HEK293T (cell line): ENCODE measurements at regions not wholly inside any gene's neighbourhood (a gene's known extent, or its start where the extent isn't known, plus 50 kb on each side); places are given as distances from the start of the nearest gene placed in this dataset.

Source experiments
- CTCF ChIA-PET: fragments of 350-600 bp; formaldehyde crosslinking; extraction: SDS; loops from one replicate; lab custom pipeline; 2021; ENCODE audit warnings: antibody characterized with exemption, inconsistent platforms; lab: Yijun Ruan, JAX
- POLR2A ChIA-PET: fragments of 350-600 bp; formaldehyde crosslinking; extraction: SDS; loops from one replicate; lab custom pipeline; 2020; ENCODE audit warnings: antibody characterized with exemption, inconsistent platforms; lab: Yijun Ruan, JAX
- DNase-seq: peaks from one replicate; pipeline ENCODE4 v3.0.0; 2012; ENCODE audit warnings: mixed read lengths; ENCODE audit errors: extremely low spot score
- ARNT ChIP-seq: fragments of 450-650 bp; IDR thresholded peaks from 2 replicates; pipeline ENCODE4 v1.6.1; 2017; ENCODE audit warnings: mild to moderate bottlenecking
- BHLHE40 ChIP-seq: fragments of 450-650 bp; IDR thresholded peaks from 2 replicates; pipeline ENCODE4 v1.6.1; 2016; ENCODE audit warnings: mild to moderate bottlenecking, moderate library complexity, borderline replicate concordance
- CTBP1 ChIP-seq: fragments of 450-650 bp; IDR thresholded peaks from 2 replicates; pipeline ENCODE4 v1.6.1; 2016; ENCODE audit warnings: borderline replicate concordance
- ELF4 ChIP-seq: fragments of 450-650 bp; IDR thresholded peaks from 2 replicates; pipeline ENCODE4 v1.6.1; 2017; ENCODE audit warnings: antibody characterized with exemption
- FOXA1 ChIP-seq: fragments of 450-650 bp; IDR thresholded peaks from 2 replicates; pipeline ENCODE4 v1.6.1; 2016; ENCODE audit warnings: mild to moderate bottlenecking
- FOXK2 ChIP-seq: fragments of 450-650 bp; IDR thresholded peaks from 2 replicates; pipeline ENCODE4 v1.6.1; 2016; ENCODE audit warnings: mild to moderate bottlenecking
- FOXM1 ChIP-seq: fragments of 450-650 bp; IDR thresholded peaks from 2 replicates; pipeline ENCODE4 v1.6.1; 2017; ENCODE audit warnings: mild to moderate bottlenecking, borderline replicate concordance
- HDGF ChIP-seq: fragments of 450-650 bp; IDR thresholded peaks from 2 replicates; pipeline ENCODE4 v1.6.1; 2017; ENCODE audit warnings: antibody characterized with exemption, borderline replicate concordance
- L3MBTL2 ChIP-seq: fragments of 450-650 bp; conservative IDR thresholded peaks from 2 replicates; pipeline ENCODE4 v1.6.1; 2016; ENCODE audit warnings: mild to moderate bottlenecking
- LEF1 ChIP-seq: fragments of 450-650 bp; IDR thresholded peaks from 2 replicates; pipeline ENCODE4 v1.6.1; 2017; ENCODE audit warnings: mild to moderate bottlenecking, borderline replicate concordance
- NFRKB ChIP-seq: fragments of 450-650 bp; IDR thresholded peaks from 2 replicates; pipeline ENCODE4 v1.6.1; 2016; ENCODE audit warnings: mild to moderate bottlenecking, moderate library complexity
- SP1 ChIP-seq: fragments of 450-650 bp; IDR thresholded peaks from 2 replicates; pipeline ENCODE4 v1.6.1; 2017
- SUZ12 ChIP-seq: fragments of 450-650 bp; IDR thresholded peaks from 2 replicates; pipeline ENCODE4 v1.6.1; 2016; ENCODE audit warnings: mild to moderate bottlenecking
- TARDBP ChIP-seq: fragments of 450-650 bp; IDR thresholded peaks from 2 replicates; pipeline ENCODE4 v1.6.1; 2016
- ZNF384 ChIP-seq: fragments of 450-650 bp; IDR thresholded peaks from 2 replicates; pipeline ENCODE4 v1.6.1; 2016
- TF ChIP-seq, protein P1 (sequence below): fragments of 450-650 bp; IDR thresholded peaks from 2 replicates; pipeline ENCODE4 v1.6.1; 2016

DNA sequence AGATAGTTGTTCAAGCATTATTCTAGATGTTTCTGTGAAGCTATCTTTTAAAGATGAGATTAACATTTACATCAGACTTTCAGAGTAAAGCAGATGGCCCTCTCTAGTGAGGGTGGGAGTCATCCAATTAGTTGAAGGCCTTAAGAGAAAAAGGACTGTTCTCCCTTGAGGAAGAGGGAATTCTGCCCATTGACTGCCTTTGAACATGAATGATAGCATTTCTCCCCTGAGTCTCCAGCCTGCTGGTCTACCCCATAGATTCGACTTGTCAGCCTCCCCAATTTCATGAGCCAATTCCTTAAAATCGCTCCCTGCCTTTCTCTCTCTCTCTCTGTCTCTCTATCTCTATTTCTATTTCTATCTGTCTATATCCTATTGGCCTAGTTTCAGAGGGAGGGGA is 115.5 kb downstream of the EBLN2 start:
- POLR2A ChIA-PET, result no interaction called here
- DNase-seq, result no peak
- TF ChIP-seq ELF4 (no peak), L3MBTL2 (no peak), SUZ12 (no peak), CTBP1 (no peak), NFRKB (no peak), TARDBP (no peak), BHLHE40 (no peak), LEF1 (no peak), FOXM1 (no peak), SP1 (no peak), HDGF (no peak), FOXK2 (no peak)
- TF ChIP-seq, protein P1, sequence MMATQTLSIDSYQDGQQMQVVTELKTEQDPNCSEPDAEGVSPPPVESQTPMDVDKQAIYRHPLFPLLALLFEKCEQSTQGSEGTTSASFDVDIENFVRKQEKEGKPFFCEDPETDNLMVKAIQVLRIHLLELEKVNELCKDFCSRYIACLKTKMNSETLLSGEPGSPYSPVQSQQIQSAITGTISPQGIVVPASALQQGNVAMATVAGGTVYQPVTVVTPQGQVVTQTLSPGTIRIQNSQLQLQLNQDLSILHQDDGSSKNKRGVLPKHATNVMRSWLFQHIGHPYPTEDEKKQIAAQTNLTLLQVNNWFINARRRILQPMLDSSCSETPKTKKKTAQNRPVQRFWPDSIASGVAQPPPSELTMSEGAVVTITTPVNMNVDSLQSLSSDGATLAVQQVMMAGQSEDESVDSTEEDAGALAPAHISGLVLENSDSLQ, result no peak
- CTCF ChIA-PET, result no interaction called here

DNA sequence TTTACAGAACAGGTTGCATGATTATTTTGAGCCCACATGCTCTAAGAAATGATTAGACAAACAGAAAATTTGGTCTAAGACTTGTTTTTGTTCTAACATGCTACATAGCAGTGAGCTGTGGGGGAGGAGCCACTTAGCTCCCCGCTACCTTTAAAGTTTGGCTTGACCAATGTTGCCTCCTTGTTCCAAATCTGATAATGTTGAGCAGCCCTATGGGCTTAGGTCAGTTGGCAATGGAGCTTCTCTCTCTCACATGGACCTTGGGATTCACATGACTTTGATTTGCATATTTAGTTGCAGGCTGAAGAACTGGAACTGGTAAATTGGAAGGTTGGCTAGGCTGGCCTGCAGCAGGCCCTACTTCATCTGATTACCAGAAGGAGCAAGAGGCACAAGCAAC is 116.4 kb downstream of the EBLN2 start:
- no peak for DNase-seq
- CTCF ChIA-PET, result no interaction called here
- no peak for TF ChIP-seq BHLHE40
- no peak for TF ChIP-seq NFRKB
- TF ChIP-seq FOXK2, result no peak
- no peak for TF ChIP-seq HDGF
- no peak for TF ChIP-seq ELF4
- TF ChIP-seq, protein P1, result no peak
- TF ChIP-seq CTBP1, result no peak
- no peak for TF ChIP-seq ARNT
- no peak for TF ChIP-seq SUZ12
- no peak for TF ChIP-seq FOXM1
- TF ChIP-seq ZNF384, result no peak
- POLR2A ChIA-PET, result no interaction called here

DNA sequence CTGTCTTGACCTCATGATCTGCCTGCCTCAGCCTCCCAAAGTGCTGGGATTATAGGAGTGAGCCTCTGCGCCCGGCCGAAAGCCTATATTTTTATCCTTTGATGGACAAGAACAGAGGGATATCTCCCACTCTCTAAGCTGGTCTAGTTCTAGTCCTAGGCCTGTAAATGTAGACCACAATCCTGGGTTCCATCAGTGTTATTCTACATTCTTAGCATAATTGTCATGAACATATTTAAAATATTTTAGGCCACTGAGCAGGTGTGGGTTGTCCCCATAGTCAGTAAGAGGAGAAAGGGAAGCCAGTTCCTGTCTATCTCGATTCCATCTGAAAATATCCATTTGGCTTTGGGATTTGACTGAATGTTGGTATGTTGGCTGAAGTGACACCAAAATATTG is 118.1 kb downstream of the EBLN2 start:
- ChIA-PET POLR2A (interaction anchor here (1.0 to 1.3 kb wide), 2 partner anchors 8 to 11 kb away, joined by 3 read pairs; no protein-coding TSS in a partner anchor), CTCF (no interaction called here)
- no peak for DNase-seq
- TF ChIP-seq FOXM1 (no peak), ARNT (no peak), LEF1 (no peak), ZNF384 (no peak), BHLHE40 (no peak), FOXA1 (no peak), L3MBTL2 (no peak), SUZ12 (no peak), HDGF (no peak), SP1 (no peak), CTBP1 (no peak), FOXK2 (no peak), ELF4 (no peak), NFRKB (no peak), TARDBP (no peak)
- TF ChIP-seq, protein P1, result no peak

DNA sequence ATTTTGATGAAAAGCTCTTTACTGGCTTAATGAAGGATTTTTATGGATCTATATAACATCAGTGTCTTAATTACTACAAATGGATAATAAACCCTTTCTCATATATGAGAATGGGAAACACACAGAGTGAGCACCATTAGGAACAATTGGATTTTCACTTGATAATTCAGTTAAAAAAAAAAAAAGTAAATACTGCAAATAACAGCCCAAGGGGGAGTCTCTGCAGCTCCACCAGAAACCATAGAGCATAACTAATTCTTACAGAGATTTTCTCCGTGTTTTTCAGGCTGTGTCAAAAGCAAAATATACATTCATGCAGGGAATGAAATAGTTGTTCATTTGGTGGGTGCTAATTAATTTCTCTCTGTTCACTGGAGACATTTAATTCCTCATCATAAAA is 125.3 kb downstream of the EBLN2 start:
- no peak for DNase-seq
- POLR2A ChIA-PET, result no interaction called here
- no peak for TF ChIP-seq FOXA1
- TF ChIP-seq ELF4, result no peak
- TF ChIP-seq FOXK2, result no peak
- TF ChIP-seq SP1, result no peak
- no peak for TF ChIP-seq SUZ12
- TF ChIP-seq CTBP1, result no peak
- no peak for TF ChIP-seq HDGF
- TF ChIP-seq NFRKB, result no peak
- TF ChIP-seq LEF1, result no peak
- no peak for TF ChIP-seq BHLHE40
- no peak for TF ChIP-seq TARDBP
- CTCF ChIA-PET, result no interaction called here

DNA sequence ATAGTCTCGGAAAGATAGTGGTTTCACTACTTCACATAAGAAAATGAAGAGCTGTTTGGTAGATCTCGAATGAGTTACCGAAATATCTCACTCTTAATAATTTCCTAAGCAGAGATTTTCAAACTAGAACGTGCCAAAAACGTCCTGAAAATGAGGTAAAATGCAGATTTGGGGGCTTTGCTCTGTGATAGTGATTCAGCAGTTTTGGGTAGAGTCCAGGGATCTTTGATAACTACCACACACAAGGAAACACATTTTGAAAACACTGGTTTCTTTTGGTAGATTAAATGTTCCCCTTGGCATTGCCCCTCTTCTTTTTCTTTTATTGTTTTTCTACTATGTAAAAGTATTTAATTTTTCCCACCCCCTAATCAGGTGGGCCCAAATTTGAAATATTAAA is 125.9 kb downstream of the EBLN2 start:
- DNase-seq, result no peak
- TF ChIP-seq NFRKB (no peak), LEF1 (no peak), SUZ12 (no peak), SP1 (no peak), FOXA1 (no peak), L3MBTL2 (no peak), TARDBP (no peak)
- TF ChIP-seq, protein P1, result no peak
- ChIA-PET CTCF (no interaction called here), POLR2A (no interaction called here)

DNA sequence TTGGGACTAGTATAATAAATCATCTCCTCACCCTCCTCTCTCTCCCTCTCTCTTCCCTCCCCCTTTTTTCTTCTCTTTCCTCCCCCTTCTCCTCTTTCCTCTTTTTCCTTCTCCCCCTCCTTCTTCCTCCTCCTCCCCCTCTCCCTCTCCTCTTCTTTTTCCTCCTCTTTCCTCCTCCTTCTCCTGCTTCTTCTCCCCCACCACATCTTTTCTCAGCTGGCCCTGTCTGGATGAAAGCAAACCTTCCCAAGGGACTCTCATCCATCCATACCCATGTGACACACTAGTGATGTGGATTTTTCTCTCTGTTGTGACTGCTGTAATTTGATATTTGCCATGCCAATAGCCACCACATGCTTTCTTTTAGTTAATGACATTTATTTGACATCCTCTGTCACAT is 127.2 kb downstream of the EBLN2 start:
- TF ChIP-seq L3MBTL2 (peak; percentile 80), CTBP1 (peak; percentile 96), FOXA1 (no peak)
- TF ChIP-seq, protein P1, result peak; percentile 92
- POLR2A ChIA-PET, result no interaction called here
- CTCF ChIA-PET, result no interaction called here
- no peak for DNase-seq
